Progenitor cell of endocrine pancreas (in vitro differentiated cells): ENCODE measurements at regions not wholly inside any gene's neighbourhood (a gene's known extent, or its start where the extent isn't known, plus 50 kb on each side); places are given as distances from the start of the nearest gene placed in this dataset.

Experiments used
- DNase-seq: peaks from one replicate; pipeline ENCODE4 v3.0.0; 2021; ENCODE audit warnings: low spot score; ENCODE audit not compliant: unreplicated experiment
- H3K27ac Mint-ChIP-seq: 2 replicates; pipeline ENCODE4 v1.8.0; 2021; ENCODE audit warnings: mild to moderate bottlenecking, moderate library complexity, mixed read lengths
- H3K27me3 Mint-ChIP-seq: 2 replicates; pipeline ENCODE4 v1.8.0; 2021; ENCODE audit warnings: mixed read lengths
- H3K36me3 Mint-ChIP-seq: 2 replicates; pipeline ENCODE4 v1.8.0; 2022; ENCODE audit warnings: mixed read lengths; ENCODE audit not compliant: insufficient read depth
- H3K4me1 Mint-ChIP-seq: 2 replicates; pipeline ENCODE4 v1.8.0; 2021; ENCODE audit warnings: low read depth, mixed read lengths
- H3K4me3 Mint-ChIP-seq: 2 replicates; pipeline ENCODE4 v1.8.0; 2021; ENCODE audit warnings: low read depth, mild to moderate bottlenecking, moderate library complexity, mixed read lengths
- H3K9me3 Mint-ChIP-seq: 2 replicates; pipeline ENCODE4 v1.8.0; 2021; ENCODE audit warnings: low read depth, mixed read lengths
- TF ChIP-seq, protein P1 (sequence below): fragments of 200-600 bp; sonication (generic); IDR thresholded peaks from one replicate; pipeline ENCODE4 v1.5.0; 2021; ENCODE audit warnings: antibody characterized with exemption, mild to moderate bottlenecking; ENCODE audit not compliant: unreplicated experiment

DNA sequence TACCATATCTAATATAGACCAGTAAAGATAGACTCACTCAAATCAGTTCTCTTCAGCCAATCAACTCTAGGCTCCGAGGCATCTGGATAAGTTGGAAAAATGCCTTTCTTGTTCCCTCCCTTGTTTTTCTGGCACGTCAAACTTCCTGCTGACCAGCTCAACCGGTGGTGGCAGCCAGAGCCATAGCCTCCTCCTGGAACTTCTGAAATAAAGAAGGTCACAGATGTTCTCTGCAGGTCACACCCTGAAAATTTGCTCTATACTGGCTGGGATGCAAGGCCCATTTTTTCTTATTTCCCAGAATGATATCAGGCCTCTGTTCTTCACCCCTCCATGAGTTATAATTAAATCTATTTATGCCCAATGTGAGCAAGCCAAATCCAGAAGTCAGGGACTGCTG lies 81.9 kb downstream of the BMP4 start:
- Mint-ChIP-seq H3K9me3 (peaks cover 10% of the 10 kb centered on the region), H3K27me3 (no peaks in the 10 kb centered on the region), H3K4me1 (peaks cover 5% of the 10 kb centered on the region), H3K27ac (no peak overlapping the region), H3K4me3 (no peak overlapping the region), H3K36me3 (peaks cover 2% of the 10 kb centered on the region)
- TF ChIP-seq, protein P1, sequence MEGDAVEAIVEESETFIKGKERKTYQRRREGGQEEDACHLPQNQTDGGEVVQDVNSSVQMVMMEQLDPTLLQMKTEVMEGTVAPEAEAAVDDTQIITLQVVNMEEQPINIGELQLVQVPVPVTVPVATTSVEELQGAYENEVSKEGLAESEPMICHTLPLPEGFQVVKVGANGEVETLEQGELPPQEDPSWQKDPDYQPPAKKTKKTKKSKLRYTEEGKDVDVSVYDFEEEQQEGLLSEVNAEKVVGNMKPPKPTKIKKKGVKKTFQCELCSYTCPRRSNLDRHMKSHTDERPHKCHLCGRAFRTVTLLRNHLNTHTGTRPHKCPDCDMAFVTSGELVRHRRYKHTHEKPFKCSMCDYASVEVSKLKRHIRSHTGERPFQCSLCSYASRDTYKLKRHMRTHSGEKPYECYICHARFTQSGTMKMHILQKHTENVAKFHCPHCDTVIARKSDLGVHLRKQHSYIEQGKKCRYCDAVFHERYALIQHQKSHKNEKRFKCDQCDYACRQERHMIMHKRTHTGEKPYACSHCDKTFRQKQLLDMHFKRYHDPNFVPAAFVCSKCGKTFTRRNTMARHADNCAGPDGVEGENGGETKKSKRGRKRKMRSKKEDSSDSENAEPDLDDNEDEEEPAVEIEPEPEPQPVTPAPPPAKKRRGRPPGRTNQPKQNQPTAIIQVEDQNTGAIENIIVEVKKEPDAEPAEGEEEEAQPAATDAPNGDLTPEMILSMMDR = no peak
- DNase-seq = no peak

DNA sequence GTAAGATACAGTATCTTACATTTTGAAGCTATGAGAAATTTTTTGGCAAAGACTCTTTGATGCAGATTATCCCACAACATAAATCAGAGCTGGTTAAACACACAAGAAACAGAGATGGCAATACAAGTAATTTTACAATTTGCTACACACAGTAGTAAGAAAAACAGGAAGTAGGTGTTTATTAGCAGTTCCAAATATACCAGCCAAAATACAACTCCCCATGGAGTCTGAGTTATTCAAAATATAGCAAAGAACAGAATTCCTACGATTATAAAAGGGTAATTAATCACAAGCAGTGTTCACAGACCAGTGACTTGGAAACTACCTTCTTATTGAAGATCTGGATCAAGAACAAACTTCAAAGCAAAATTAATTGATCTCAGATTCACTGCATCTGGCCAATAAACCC lies 83.9 kb downstream of the BMP4 start:
- TF ChIP-seq, protein P1 = no peak
- H3K4me3 Mint-ChIP-seq = no peak overlapping the region
- no peak overlapping the region for H3K27ac Mint-ChIP-seq
- no peaks in the 10 kb centered on the region for H3K27me3 Mint-ChIP-seq
- DNase-seq = no peak
- H3K36me3 Mint-ChIP-seq = peaks cover 1% of the 10 kb centered on the region
- peaks cover 4% of the 10 kb centered on the region for H3K4me1 Mint-ChIP-seq
- H3K9me3 Mint-ChIP-seq = peaks cover 9% of the 10 kb centered on the region

DNA sequence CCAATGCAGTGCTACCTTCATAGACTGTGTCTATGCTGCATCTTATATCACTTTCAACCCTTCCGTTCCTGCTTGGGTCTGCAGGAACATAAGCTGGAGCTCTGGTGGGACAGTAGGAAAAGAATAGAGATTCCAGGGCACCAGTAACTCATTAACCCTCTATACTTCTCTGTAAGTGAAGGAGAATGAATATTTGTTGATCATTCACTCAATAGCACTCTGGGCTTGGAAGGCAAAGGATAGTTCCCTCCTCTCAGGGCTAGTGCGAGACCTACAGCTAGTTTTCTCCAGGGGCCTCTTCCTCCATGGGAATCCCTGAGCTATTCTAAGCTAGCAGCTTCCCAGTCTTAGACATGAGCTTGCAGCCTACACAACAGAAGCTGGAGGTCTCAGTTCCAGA lies 84.7 kb downstream of the BMP4 start:
- Mint-ChIP-seq H3K9me3 (peaks cover 5% of the 10 kb centered on the region), H3K4me3 (no peak overlapping the region), H3K4me1 (peaks cover 4% of the 10 kb centered on the region), H3K27ac (no peak overlapping the region), H3K27me3 (no peaks in the 10 kb centered on the region), H3K36me3 (no peaks in the 10 kb centered on the region)
- TF ChIP-seq, protein P1 = no peak
- no peak for DNase-seq

DNA sequence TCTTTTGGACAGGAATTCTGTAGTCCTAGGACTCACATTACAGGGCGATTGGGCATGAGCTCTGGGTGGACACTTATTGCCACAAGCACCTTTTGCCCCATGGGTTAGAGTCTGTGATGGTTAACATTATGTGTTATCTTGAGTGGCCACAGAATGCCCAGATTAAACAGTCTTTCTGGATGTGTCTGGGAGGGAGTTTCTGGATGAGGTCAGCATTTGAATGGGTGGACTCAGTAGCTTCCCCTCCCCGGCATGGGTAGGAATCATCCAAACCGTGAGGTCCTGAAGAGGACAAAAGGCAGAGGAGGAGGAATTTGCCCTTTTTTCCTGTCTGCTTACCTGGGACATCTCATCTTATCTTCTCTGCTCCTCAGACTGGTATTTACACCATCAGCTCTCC lies 85.6 kb downstream of the BMP4 start:
- Mint-ChIP-seq H3K9me3 (peaks cover 5% of the 10 kb centered on the region), H3K36me3 (no peaks in the 10 kb centered on the region), H3K4me3 (no peak overlapping the region), H3K27me3 (peaks cover 4% of the 10 kb centered on the region), H3K4me1 (peaks cover 4% of the 10 kb centered on the region), H3K27ac (no peak overlapping the region)
- no peak for DNase-seq
- TF ChIP-seq, protein P1 = no peak

DNA sequence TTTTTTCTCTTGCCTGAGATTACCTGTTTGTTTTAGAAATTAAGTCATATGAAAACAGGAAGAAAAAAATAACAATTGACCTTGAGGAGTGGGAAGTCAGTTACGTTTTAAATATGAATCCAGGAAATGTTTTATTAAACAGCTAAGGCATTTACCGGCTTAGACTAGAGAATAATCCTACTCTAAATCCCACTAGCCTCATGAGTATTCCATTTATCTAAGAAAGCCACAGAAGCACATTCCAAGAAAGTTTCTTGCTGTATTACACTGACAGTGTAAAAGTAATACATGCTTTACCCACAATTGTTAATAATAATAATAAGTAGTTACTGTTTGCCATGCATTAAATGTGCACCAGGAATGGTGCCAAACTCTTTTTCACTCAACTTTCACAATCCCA lies 90.9 kb downstream of the BMP4 start:
- no peak for DNase-seq
- Mint-ChIP-seq H3K9me3 (peaks cover 5% of the 10 kb centered on the region), H3K36me3 (no peaks in the 10 kb centered on the region), H3K27ac (no peak overlapping the region), H3K27me3 (peaks cover 4% of the 10 kb centered on the region), H3K4me3 (no peak overlapping the region), H3K4me1 (no peaks in the 10 kb centered on the region)
- TF ChIP-seq, protein P1 = no peak
